Cardiac fibroblast (primary cell): ENCODE measurements at regions not wholly inside any gene's neighbourhood (a gene's known extent, or its start where the extent isn't known, plus 50 kb on each side); places are given as distances from the start of the nearest gene placed in this dataset.
A peak's percentile ranks its signal among the peaks of the same experiment; 100 is the strongest.

Experiments used
- DNase-seq, 2 donors: peaks; one replicate each; pipeline versions ENCODE4 v3.0.0 to v3.0.0-alpha.2; 2010; ENCODE audit warnings: low read depth in 2 of 2
- H3K4me3 ChIP-seq, 2 donors: replicated peaks in 1 of 2; 1 replicate in 1 of 2; 2 replicates in 1 of 2; pipeline ENCODE4 v1.5.1; 2011; ENCODE audit warnings: low read depth in 2 of 2, low read length in 2 of 2, mild to moderate bottlenecking in 2 of 2, moderate library complexity in 1 of 2
- CTCF ChIP-seq: IDR thresholded peaks from one replicate; pipeline ENCODE4 v1.5.1; 2011; ENCODE audit warnings: low read depth, mild to moderate bottlenecking, low read length, inconsistent platforms

GRCh38 chr3:30488070-30488756 is 118.2 kb upstream of the TGFBR2 start:
- TF ChIP-seq CTCF: no peak
- H3K4me3 ChIP-seq: no peak overlapping the region
- no peak for DNase-seq

GRCh38 chr3:30492322-30493192 is 113.8 kb upstream of the TGFBR2 start:
- DNase-seq: peak; percentile 28 to 77
- TF ChIP-seq CTCF: no peak
- H3K4me3 ChIP-seq: no peak overlapping the region

GRCh38 chr3:30493911-30494311 is 112.5 kb upstream of the TGFBR2 start:
- no peak for TF ChIP-seq CTCF
- peak; percentile 81 to 92 for DNase-seq
- no peak overlapping the region for H3K4me3 ChIP-seq

- DNase-seq: peak in 1 of 2 donors; percentile 39
- no peak overlapping the region for H3K4me3 ChIP-seq
- no peak for TF ChIP-seq CTCF
Observed at GRCh38 chr3:30495172-30496065, 111.0 kb upstream of the TGFBR2 start.

GRCh38 chr3:30496066-30496966 is 110.1 kb upstream of the TGFBR2 start:
- TF ChIP-seq CTCF: no peak
- no peak overlapping the region for H3K4me3 ChIP-seq
- peak; percentile 58 to 87 for DNase-seq

GRCh38 chr3:30498587-30498967 is 107.8 kb upstream of the TGFBR2 start:
- TF ChIP-seq CTCF: no peak
- no peak overlapping the region for H3K4me3 ChIP-seq

More at GRCh38 chr3:30498587-30498967, 107.8 kb upstream of the TGFBR2 start:
- no peak for DNase-seq
